K562 (cell line): ENCODE measurements at regions not wholly inside any gene's neighbourhood (a gene's known extent, or its start where the extent isn't known, plus 50 kb on each side); places are given as distances from the start of the nearest gene placed in this dataset.

Experiments
- ATAC-seq: fragments of 200-7000 bp; cut with Tn5 transposase; 3 replicates; pipeline ENCODE4 v1.9.1; 2020; ENCODE audit warnings: moderate library complexity
- BruUV-seq: library from RNA; stranded (reverse); fragments of 400-500 nt; replicated peaks from 2 replicates; lab custom pipeline; 2021; lab: Mats Ljungman, UMichigan
- CTCF ChIA-PET: fragments of 300-600 bp; formaldehyde crosslinking; extraction: SDS; loops from one replicate; lab custom pipeline; 2021; ENCODE audit warnings: low intra/inter-chr PET ratio; lab: Yijun Ruan, JAX
- POLR2A ChIA-PET: fragments of 300-600, 350-650 bp; sonication (Branson Sonifier 250); formaldehyde crosslinking; extraction: SDS; loops from one replicate; lab custom pipeline; 2021; ENCODE audit warnings: antibody characterized with exemption, inconsistent platforms; lab: Yijun Ruan, JAX
- DNase-seq, 4 experiments: peaks; one replicate each; pipeline versions ENCODE4 v3.0.0 to v3.0.0-alpha.2; 2011 to 2018; ENCODE audit warnings: low spot score in 3 of 4, mixed read lengths in 3 of 4; ENCODE audit errors: extremely low read depth in 1 of 4
- FAIRE-seq: peaks from 2 replicates; lab custom pipeline; 2011; peaks lifted over from hg19 to GRCh38; lab: Jason Lieb, UNC
- H2AFZ ChIP-seq: 2 replicates; pipeline ENCODE4 v1.6.0; 2011; ENCODE audit warnings: low read depth, low read length, control low read depth, inconsistent platforms
- H3K27ac ChIP-seq: fragments of 200-600 bp; 3 replicates; pipeline ENCODE4 v1.8.0; 2011; ENCODE audit warnings: low read depth, mild to moderate bottlenecking, control low read depth, inconsistent platforms, low read length, moderate library complexity, mixed read lengths; ENCODE audit errors: extremely low read depth
- H3K27me3 ChIP-seq, 2 experiments: fragments of 300-600 bp in 1 of 2; 2 replicates in 1 of 2; 3 replicates in 1 of 2; pipeline versions ENCODE4 v1.6.0 to v1.8.0; 2011; ENCODE audit warnings: inconsistent platforms in 2 of 2, low read length in 2 of 2, mild to moderate bottlenecking in 1 of 2, mixed read lengths in 1 of 2, moderate library complexity in 1 of 2; ENCODE audit not compliant: control insufficient read depth in 2 of 2, insufficient read depth in 2 of 2
- H3K36me3 ChIP-seq: fragments of 300-600 bp; 3 replicates; pipeline ENCODE4 v1.8.0; 2011; ENCODE audit warnings: mild to moderate bottlenecking, low read length, inconsistent platforms; ENCODE audit not compliant: control insufficient read depth, insufficient read depth
- H3K4me1 ChIP-seq, 2 experiments: fragments of 200-600 bp in 1 of 2; replicated peaks in 1 of 2; 2 replicates in 1 of 2; 3 replicates in 1 of 2; pipeline versions ENCODE4 v1.5.1 to v1.8.0; 2011; ENCODE audit warnings: inconsistent platforms in 2 of 2, low read length in 2 of 2, mild to moderate bottlenecking in 1 of 2, mixed read lengths in 1 of 2, moderate library complexity in 1 of 2; ENCODE audit not compliant: control insufficient read depth in 2 of 2, insufficient read depth in 2 of 2
- H3K4me2 ChIP-seq: 2 replicates; pipeline ENCODE4 v1.6.1; 2011; ENCODE audit warnings: low read length, control low read depth, inconsistent platforms, mixed read lengths; ENCODE audit not compliant: insufficient read depth
- H3K4me3 ChIP-seq: fragments of 200-600 bp; sonication (generic), shearing (Covaris generic); 2 replicates; pipeline ENCODE4 v1.5.1; 2016; ENCODE audit warnings: control low read depth, inconsistent platforms
- H3K79me2 ChIP-seq: fragments of 200-600 bp; 3 replicates; pipeline ENCODE4 v1.8.0; 2011; ENCODE audit warnings: low read length, inconsistent platforms; ENCODE audit not compliant: control insufficient read depth, insufficient read depth
- H3K9ac ChIP-seq, 2 experiments: 2 replicates each; pipeline versions ENCODE4 v1.6.0 to v1.6.1; 2011; ENCODE audit warnings: low read depth in 2 of 2, low read length in 2 of 2, control low read depth in 1 of 2, inconsistent platforms in 1 of 2, mild to moderate bottlenecking in 1 of 2, mixed read lengths in 1 of 2; ENCODE audit not compliant: insufficient read depth in 1 of 2
- H3K9me1 ChIP-seq: one replicate; pipeline ENCODE4 v1.6.0; 2011; ENCODE audit warnings: inconsistent platforms, mild to moderate bottlenecking, low read length, moderate library complexity; ENCODE audit not compliant: control insufficient read depth, insufficient read depth
- H3K9me3 ChIP-seq: replicated peaks from 2 replicates; pipeline ENCODE4 v1.5.1; 2011; ENCODE audit warnings: low read depth, low read length, inconsistent platforms; ENCODE audit not compliant: control insufficient read depth, insufficient read depth
- H4K20me1 ChIP-seq: replicated peaks from 2 replicates; pipeline ENCODE4 v1.6.1; 2011; ENCODE audit warnings: low read length, inconsistent platforms, mixed read lengths; ENCODE audit not compliant: control insufficient read depth, insufficient read depth
- HDGF ChIP-seq: fragments of 450-650 bp; IDR thresholded peaks from 2 replicates; pipeline ENCODE4 v1.6.1; 2016
- PHF8 ChIP-seq: fragments of 200-600 bp; sonication (generic); IDR thresholded peaks from 2 replicates; pipeline ENCODE4 v1.6.1; 2012; ENCODE audit warnings: mixed run types, mild to moderate bottlenecking, inconsistent platforms, low read length, moderate library complexity, borderline replicate concordance
- ZNF174 ChIP-seq: fragments of 250-450 bp; sonication (Bioruptor Pico); IDR thresholded peaks from 2 replicates; pipeline ENCODE4 v1.4.0; 2020; ENCODE audit warnings: mild to moderate bottlenecking
- ZNF695 ChIP-seq: fragments of 450-650 bp; formaldehyde crosslinking; IDR thresholded peaks from 2 replicates; pipeline ENCODE4 v1.4.0; 2020; ENCODE audit warnings: mild to moderate bottlenecking, moderate library complexity
- ZNF707 ChIP-seq: fragments of 250-450 bp; sonication (Bioruptor Pico); conservative IDR thresholded peaks from 2 replicates; pipeline ENCODE4 v1.8.0; 2022; ENCODE audit warnings: inconsistent platforms, mild to moderate bottlenecking, moderate library complexity
- ZNF75A ChIP-seq: fragments of 450-650 bp; formaldehyde crosslinking; IDR thresholded peaks from 2 replicates; pipeline ENCODE4 v1.4.0; 2020; ENCODE audit warnings: mild to moderate bottlenecking
- ZZZ3 ChIP-seq: fragments of 450-650 bp; IDR thresholded peaks from 2 replicates; pipeline ENCODE4 v1.6.1; 2016; ENCODE audit warnings: antibody characterized with exemption, mild to moderate bottlenecking, moderate library complexity
- WGBS: fragments of 100-300 bp; shearing (Covaris generic); methylation state at CpG from one replicate; pipeline ENCODE4 v1.1.6; 2016; ENCODE audit warnings: low coverage, mixed read lengths; ENCODE audit not compliant: insufficient coverage; ENCODE audit errors: missing lambda C conversion rate; 5-methylcytosine and 5-hydroxymethylcytosine counted together
- in situ Hi-C: fragments of 300-500 bp; cut with MboI; formaldehyde crosslinking; loops from 4 replicates; pipeline ENCODE4 v1.15.0; 2018; ENCODE audit warnings: inconsistent platforms, mixed read lengths
- intact Hi-C: fragments of 100-400 bp; cut with micrococcal nuclease; formaldehyde crosslinking; loops from 2 replicates; pipeline ENCODE4 v1.14.2; 2022
- TF ChIP-seq, protein P1 (sequence below): fragments of 250-450 bp; sonication (Bioruptor Pico); IDR thresholded peaks from 2 replicates; pipeline ENCODE4 v1.8.0; 2022; ENCODE audit warnings: inconsistent platforms, mild to moderate bottlenecking, moderate library complexity, borderline replicate concordance
- TF ChIP-seq, protein P2 (sequence below): fragments of 450-650 bp; formaldehyde crosslinking; IDR thresholded peaks from 2 replicates; pipeline ENCODE4 v1.4.0; 2020; ENCODE audit warnings: mild to moderate bottlenecking
- TF ChIP-seq, protein P3 (sequence below): fragments of 250-450 bp; sonication (Bioruptor Pico); IDR thresholded peaks from 2 replicates; pipeline ENCODE4 v1.4.0; 2020; ENCODE audit warnings: mild to moderate bottlenecking, moderate library complexity
- TF ChIP-seq, protein P4 (sequence below), 3 experiments: fragments of 200-800 bp in 1 of 3; fragments of 250-450 bp in 1 of 3; fragments of 450-650 bp in 1 of 3; sonication (Bioruptor Pico) in 1 of 3; sonication (Bioruptor generic) in 1 of 3; formaldehyde crosslinking in 1 of 3; IDR thresholded peaks; 2 replicates each; pipeline versions ENCODE4 v1.6.1 to v1.8.0; 2016 to 2022; ENCODE audit warnings: mild to moderate bottlenecking in 2 of 3, missing genetic modification characterization in 2 of 3, missing compliant biosample characterization in 1 of 3, moderate library complexity in 1 of 3
- TF ChIP-seq, protein P5 (sequence below): fragments of 450-650 bp; IDR thresholded peaks from 2 replicates; pipeline ENCODE4 v1.6.1; 2016; ENCODE audit warnings: missing biosample characterization, missing genetic modification characterization
- TF ChIP-seq, protein P6 (sequence below): fragments of 450-650 bp; formaldehyde crosslinking; IDR thresholded peaks from 2 replicates; pipeline ENCODE4 v1.4.0; 2020; ENCODE audit warnings: mild to moderate bottlenecking, mixed read lengths

DNA sequence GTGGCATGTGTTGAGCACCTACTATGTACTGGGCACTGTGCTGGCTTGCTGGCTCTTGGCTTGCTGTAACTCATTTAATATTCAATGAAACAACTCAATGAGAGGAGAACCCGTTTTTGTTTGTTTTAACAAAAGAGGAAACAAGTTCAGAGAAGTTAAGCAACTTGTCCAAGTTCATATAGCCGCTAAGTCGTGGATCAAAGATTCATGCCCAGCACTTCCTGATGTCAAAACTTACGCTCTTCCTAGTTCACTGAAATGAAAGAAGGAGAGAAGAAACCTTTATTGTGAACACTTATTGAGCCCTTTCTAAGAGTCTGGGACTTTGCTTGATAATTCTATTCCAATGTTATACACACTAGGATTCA, 475.9 kb downstream of the PTPRU start:
- 3% methylated on average over 4 of the region's 4 CpGs for WGBS
- Histone ChIP-seq H4K20me1 (no peaks in the 10 kb centered on the region), H3K9ac (no peak overlapping the region), H2AFZ (no peak overlapping the region), H3K4me2 (no peak overlapping the region), H3K4me1 (no peaks in the 10 kb centered on the region), H3K79me2 (no peaks in the 10 kb centered on the region), H3K27ac (no peak overlapping the region), H3K36me3 (no peaks in the 10 kb centered on the region), H3K9me1 (peaks cover 6% of the 10 kb centered on the region), H3K9me3 (no peaks in the 10 kb centered on the region), H3K27me3 (peaks cover 0 to 5% of the 10 kb centered on the region in 2 experiments; a peak in 1 of 5 replicates), H3K4me3 (no peak overlapping the region)
- intact Hi-C loops, result no loop called here
- no peak for ATAC-seq
- no peak for FAIRE-seq
- in situ Hi-C loops, result no loop called here
- ChIA-PET POLR2A (no interaction called here), CTCF (no interaction called here)
- no peak for DNase-seq
- no TSS peak for BruUV-seq
- TF ChIP-seq ZNF695 (CRISPR knock-in tag) (no peak), ZZZ3 (no peak), ZNF707 (CRISPR knock-in tag) (no peak), ZNF174 (CRISPR knock-in tag) (no peak), HDGF (no peak), PHF8 (no peak), ZNF75A (CRISPR knock-in tag) (no peak)
- TF ChIP-seq, protein P1, sequence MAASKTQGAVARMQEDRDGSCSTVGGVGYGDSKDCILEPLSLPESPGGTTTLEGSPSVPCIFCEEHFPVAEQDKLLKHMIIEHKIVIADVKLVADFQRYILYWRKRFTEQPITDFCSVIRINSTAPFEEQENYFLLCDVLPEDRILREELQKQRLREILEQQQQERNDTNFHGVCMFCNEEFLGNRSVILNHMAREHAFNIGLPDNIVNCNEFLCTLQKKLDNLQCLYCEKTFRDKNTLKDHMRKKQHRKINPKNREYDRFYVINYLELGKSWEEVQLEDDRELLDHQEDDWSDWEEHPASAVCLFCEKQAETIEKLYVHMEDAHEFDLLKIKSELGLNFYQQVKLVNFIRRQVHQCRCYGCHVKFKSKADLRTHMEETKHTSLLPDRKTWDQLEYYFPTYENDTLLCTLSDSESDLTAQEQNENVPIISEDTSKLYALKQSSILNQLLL (CRISPR knock-in tag), result no peak
- TF ChIP-seq, protein P2, sequence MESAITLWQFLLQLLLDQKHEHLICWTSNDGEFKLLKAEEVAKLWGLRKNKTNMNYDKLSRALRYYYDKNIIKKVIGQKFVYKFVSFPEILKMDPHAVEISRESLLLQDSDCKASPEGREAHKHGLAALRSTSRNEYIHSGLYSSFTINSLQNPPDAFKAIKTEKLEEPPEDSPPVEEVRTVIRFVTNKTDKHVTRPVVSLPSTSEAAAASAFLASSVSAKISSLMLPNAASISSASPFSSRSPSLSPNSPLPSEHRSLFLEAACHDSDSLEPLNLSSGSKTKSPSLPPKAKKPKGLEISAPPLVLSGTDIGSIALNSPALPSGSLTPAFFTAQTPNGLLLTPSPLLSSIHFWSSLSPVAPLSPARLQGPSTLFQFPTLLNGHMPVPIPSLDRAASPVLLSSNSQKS, result no peak
- TF ChIP-seq, protein P3, sequence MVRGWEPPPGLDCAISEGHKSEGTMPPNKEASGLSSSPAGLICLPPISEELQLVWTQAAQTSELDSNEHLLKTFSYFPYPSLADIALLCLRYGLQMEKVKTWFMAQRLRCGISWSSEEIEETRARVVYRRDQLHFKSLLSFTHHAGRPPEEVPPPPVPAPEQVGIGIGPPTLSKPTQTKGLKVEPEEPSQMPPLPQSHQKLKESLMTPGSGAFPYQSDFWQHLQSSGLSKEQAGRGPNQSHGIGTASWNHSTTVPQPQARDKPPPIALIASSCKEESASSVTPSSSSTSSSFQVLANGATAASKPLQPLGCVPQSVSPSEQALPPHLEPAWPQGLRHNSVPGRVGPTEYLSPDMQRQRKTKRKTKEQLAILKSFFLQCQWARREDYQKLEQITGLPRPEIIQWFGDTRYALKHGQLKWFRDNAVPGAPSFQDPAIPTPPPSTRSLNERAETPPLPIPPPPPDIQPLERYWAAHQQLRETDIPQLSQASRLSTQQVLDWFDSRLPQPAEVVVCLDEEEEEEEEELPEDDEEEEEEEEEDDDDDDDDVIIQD, result no peak
- TF ChIP-seq, protein P4, sequence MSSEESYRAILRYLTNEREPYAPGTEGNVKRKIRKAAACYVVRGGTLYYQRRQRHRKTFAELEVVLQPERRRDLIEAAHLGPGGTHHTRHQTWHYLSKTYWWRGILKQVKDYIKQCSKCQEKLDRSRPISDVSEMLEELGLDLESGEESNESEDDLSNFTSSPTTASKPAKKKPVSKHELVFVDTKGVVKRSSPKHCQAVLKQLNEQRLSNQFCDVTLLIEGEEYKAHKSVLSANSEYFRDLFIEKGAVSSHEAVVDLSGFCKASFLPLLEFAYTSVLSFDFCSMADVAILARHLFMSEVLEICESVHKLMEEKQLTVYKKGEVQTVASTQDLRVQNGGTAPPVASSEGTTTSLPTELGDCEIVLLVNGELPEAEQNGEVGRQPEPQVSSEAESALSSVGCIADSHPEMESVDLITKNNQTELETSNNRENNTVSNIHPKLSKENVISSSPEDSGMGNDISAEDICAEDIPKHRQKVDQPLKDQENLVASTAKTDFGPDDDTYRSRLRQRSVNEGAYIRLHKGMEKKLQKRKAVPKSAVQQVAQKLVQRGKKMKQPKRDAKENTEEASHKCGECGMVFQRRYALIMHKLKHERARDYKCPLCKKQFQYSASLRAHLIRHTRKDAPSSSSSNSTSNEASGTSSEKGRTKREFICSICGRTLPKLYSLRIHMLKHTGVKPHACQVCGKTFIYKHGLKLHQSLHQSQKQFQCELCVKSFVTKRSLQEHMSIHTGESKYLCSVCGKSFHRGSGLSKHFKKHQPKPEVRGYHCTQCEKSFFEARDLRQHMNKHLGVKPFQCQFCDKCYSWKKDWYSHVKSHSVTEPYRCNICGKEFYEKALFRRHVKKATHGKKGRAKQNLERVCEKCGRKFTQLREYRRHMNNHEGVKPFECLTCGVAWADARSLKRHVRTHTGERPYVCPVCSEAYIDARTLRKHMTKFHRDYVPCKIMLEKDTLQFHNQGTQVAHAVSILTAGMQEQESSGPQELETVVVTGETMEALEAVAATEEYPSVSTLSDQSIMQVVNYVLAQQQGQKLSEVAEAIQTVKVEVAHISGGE (CRISPR knock-in tag; IDR thresholded peaks at IDR 0.05), result no peak
- TF ChIP-seq, protein P5, sequence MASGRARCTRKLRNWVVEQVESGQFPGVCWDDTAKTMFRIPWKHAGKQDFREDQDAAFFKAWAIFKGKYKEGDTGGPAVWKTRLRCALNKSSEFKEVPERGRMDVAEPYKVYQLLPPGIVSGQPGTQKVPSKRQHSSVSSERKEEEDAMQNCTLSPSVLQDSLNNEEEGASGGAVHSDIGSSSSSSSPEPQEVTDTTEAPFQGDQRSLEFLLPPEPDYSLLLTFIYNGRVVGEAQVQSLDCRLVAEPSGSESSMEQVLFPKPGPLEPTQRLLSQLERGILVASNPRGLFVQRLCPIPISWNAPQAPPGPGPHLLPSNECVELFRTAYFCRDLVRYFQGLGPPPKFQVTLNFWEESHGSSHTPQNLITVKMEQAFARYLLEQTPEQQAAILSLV (tag), result no peak
- TF ChIP-seq, protein P6, sequence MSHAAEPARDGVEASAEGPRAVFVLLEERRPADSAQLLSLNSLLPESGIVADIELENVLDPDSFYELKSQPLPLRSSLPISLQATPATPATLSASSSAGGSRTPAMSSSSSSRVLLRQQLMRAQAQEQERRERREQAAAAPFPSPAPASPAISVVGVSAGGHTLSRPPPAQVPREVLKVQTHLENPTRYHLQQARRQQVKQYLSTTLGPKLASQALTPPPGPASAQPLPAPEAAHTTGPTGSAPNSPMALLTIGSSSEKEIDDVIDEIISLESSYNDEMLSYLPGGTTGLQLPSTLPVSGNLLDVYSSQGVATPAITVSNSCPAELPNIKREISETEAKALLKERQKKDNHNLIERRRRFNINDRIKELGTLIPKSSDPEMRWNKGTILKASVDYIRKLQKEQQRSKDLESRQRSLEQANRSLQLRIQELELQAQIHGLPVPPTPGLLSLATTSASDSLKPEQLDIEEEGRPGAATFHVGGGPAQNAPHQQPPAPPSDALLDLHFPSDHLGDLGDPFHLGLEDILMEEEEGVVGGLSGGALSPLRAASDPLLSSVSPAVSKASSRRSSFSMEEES (CRISPR knock-in tag), result no peak
